Neural cell (in vitro differentiated cells): ENCODE measurements at regions not wholly inside any gene's neighbourhood (a gene's known extent, or its start where the extent isn't known, plus 50 kb on each side); places are given as distances from the start of the nearest gene placed in this dataset.

Experiments used
- H2AFZ ChIP-seq: fragments of 200-600, 300-800 bp; sonication (generic), shearing (Covaris generic); 2 replicates; pipeline ENCODE4 v1.6.0; 2014; ENCODE audit warnings: low read depth, mild to moderate bottlenecking, antibody characterized with exemption, low read length, moderate library complexity
- H3F3A ChIP-seq: fragments of 200-600 bp; shearing (Covaris generic); 2 replicates; pipeline ENCODE4 v1.6.1; 2016; ENCODE audit warnings: mild to moderate bottlenecking, moderate library complexity, mixed read lengths, antibody characterized with exemption, low read length; ENCODE audit not compliant: insufficient read depth, poor library complexity, severe bottlenecking
- H3K27ac ChIP-seq: fragments of 200-600, 300-800 bp; sonication (generic), shearing (Covaris generic); 2 replicates; pipeline ENCODE4 v1.5.1; 2014; ENCODE audit warnings: mild to moderate bottlenecking, low read length, moderate library complexity
- H3K27me3 ChIP-seq: fragments of 300-800, 200-600 bp; sonication (generic), shearing (Covaris generic); 2 replicates; pipeline ENCODE4 v1.6.0; 2014; ENCODE audit warnings: mild to moderate bottlenecking, low read depth, low read length, moderate library complexity; ENCODE audit not compliant: insufficient read depth
- H3K36me3 ChIP-seq: fragments of 300-800, 200-600 bp; sonication (generic), shearing (Covaris generic); 2 replicates; pipeline ENCODE4 v1.5.1; 2014; ENCODE audit warnings: mild to moderate bottlenecking, antibody characterized with exemption, low read length, moderate library complexity; ENCODE audit not compliant: insufficient read depth
- H3K4me2 ChIP-seq: fragments of 300-800, 200-600 bp; sonication (generic), shearing (Covaris generic); 2 replicates; pipeline ENCODE4 v1.6.0; 2014; ENCODE audit warnings: mild to moderate bottlenecking, low read length
- H3K4me3 ChIP-seq: fragments of 300-800, 200-600 bp; sonication (generic), shearing (Covaris generic); 2 replicates; pipeline ENCODE4 v1.5.1; 2014; ENCODE audit warnings: mild to moderate bottlenecking, low read length, moderate library complexity
- H3K79me2 ChIP-seq: fragments of 200-600 bp; shearing (Covaris generic); replicated peaks from 2 replicates; pipeline ENCODE4 v1.6.0; 2014; ENCODE audit warnings: mild to moderate bottlenecking, low read length, moderate library complexity; ENCODE audit not compliant: insufficient read depth
- H3K9ac ChIP-seq: fragments of 300-800, 200-600 bp; sonication (generic), shearing (Covaris generic); 2 replicates; pipeline ENCODE4 v1.6.1; 2016; ENCODE audit warnings: mild to moderate bottlenecking, low read length, mixed read lengths
- H3K9me2 ChIP-seq: fragments of 200-600 bp; shearing (Covaris generic); 2 replicates; pipeline ENCODE4 v1.6.1; 2016; ENCODE audit warnings: mild to moderate bottlenecking, low read length, mixed read lengths; ENCODE audit not compliant: insufficient read depth
- H3K9me3 ChIP-seq: fragments of 200-600, 300-800 bp; sonication (generic), shearing (Covaris generic); 2 replicates; pipeline ENCODE4 v1.6.1; 2016; ENCODE audit warnings: mild to moderate bottlenecking, mixed run types, low read length, moderate library complexity, mixed read lengths
- H4K20me1 ChIP-seq: fragments of 200-600 bp; shearing (Covaris generic); 2 replicates; pipeline ENCODE4 v1.6.1; 2016; ENCODE audit warnings: mild to moderate bottlenecking, mixed run types; ENCODE audit not compliant: insufficient read depth
- CTCF ChIP-seq: fragments of 450-650 bp; IDR thresholded peaks from 2 replicates; pipeline ENCODE4 v1.5.1; 2014; ENCODE audit warnings: antibody characterized with exemption, mild to moderate bottlenecking, moderate library complexity; ENCODE audit not compliant: poor library complexity, severe bottlenecking
- EP300 ChIP-seq: fragments of 450-650 bp; conservative IDR thresholded peaks from 2 replicates; pipeline ENCODE4 v1.6.1; 2014; ENCODE audit warnings: antibody characterized with exemption, mild to moderate bottlenecking, moderate library complexity; ENCODE audit not compliant: poor library complexity, severe bottlenecking
- EZH2 ChIP-seq: fragments of 200-600, 300-800 bp; shearing (Covaris generic), sonication (generic); IDR thresholded peaks from 2 replicates; pipeline ENCODE4 v1.6.1; 2014; ENCODE audit warnings: antibody characterized with exemption, low read length, borderline replicate concordance, mild to moderate bottlenecking; ENCODE audit not compliant: insufficient read depth, poor library complexity, severe bottlenecking
- MXI1 ChIP-seq: fragments of 450-650 bp; conservative IDR thresholded peaks from 2 replicates; pipeline ENCODE4 v1.6.1; 2014; ENCODE audit warnings: antibody characterized with exemption, mild to moderate bottlenecking; ENCODE audit not compliant: poor library complexity, severe bottlenecking
- POLR2AphosphoS5 ChIP-seq: IDR thresholded peaks from 2 replicates; pipeline ENCODE4 v1.6.1; 2012
- RAD21 ChIP-seq: fragments of 450-650 bp; conservative IDR thresholded peaks from 2 replicates; pipeline ENCODE4 v1.6.1; 2014; ENCODE audit warnings: antibody characterized with exemption, mild to moderate bottlenecking, moderate library complexity
- REST ChIP-seq: IDR thresholded peaks from 2 replicates; pipeline ENCODE4 v1.6.1; 2012; ENCODE audit warnings: borderline replicate concordance
- SMC3 ChIP-seq: fragments of 450-650 bp; conservative IDR thresholded peaks from 2 replicates; pipeline ENCODE4 v1.6.1; 2014; ENCODE audit warnings: antibody characterized with exemption, mild to moderate bottlenecking, moderate library complexity; ENCODE audit not compliant: poor library complexity
- TAF1 ChIP-seq: IDR thresholded peaks from 2 replicates; pipeline ENCODE4 v1.6.1; 2012; ENCODE audit warnings: low read depth

GRCh38 chr2:12256206-12256605 is 460.5 kb upstream of the TRIB2 start:
- Histone ChIP-seq H2AFZ (no peak overlapping the region), H3K4me2 (no peak overlapping the region), H3K79me2 (no peaks in the 10 kb centered on the region), H4K20me1 (no peaks in the 10 kb centered on the region), H3K4me3 (no peak overlapping the region), H3K36me3 (no peaks in the 10 kb centered on the region), H3K9ac (no peak overlapping the region), H3F3A (no peaks in the 10 kb centered on the region), H3K27me3 (no peaks in the 10 kb centered on the region), H3K27ac (no peak overlapping the region), H3K9me2 (no peaks in the 10 kb centered on the region), H3K9me3 (no peaks in the 10 kb centered on the region)
- TF ChIP-seq POLR2AphosphoS5 (no peak), EZH2 (no peak), SMC3 (no peak), RAD21 (no peak)

GRCh38 chr2:12257476-12257875 is 459.3 kb upstream of the TRIB2 start:
- no peaks in the 10 kb centered on the region for H3K27me3 ChIP-seq
- no peak overlapping the region for H3K4me2 ChIP-seq
- no peaks in the 10 kb centered on the region for H3K36me3 ChIP-seq
- no peaks in the 10 kb centered on the region for H3K79me2 ChIP-seq
- no peak overlapping the region for H3K9ac ChIP-seq
- no peaks in the 10 kb centered on the region for H3F3A ChIP-seq
- H4K20me1 ChIP-seq, result no peaks in the 10 kb centered on the region
- no peaks in the 10 kb centered on the region for H3K9me3 ChIP-seq
- no peaks in the 10 kb centered on the region for H3K9me2 ChIP-seq
- no peak overlapping the region for H2AFZ ChIP-seq
- no peak overlapping the region for H3K4me3 ChIP-seq
- TF ChIP-seq EP300, result no peak
- TF ChIP-seq CTCF, result no peak
- TF ChIP-seq POLR2AphosphoS5, result no peak
- no peak for TF ChIP-seq MXI1
- TF ChIP-seq RAD21, result no peak
- TF ChIP-seq TAF1, result no peak
- TF ChIP-seq EZH2, result no peak
- TF ChIP-seq REST, result no peak
- no peak for TF ChIP-seq SMC3
- no peak overlapping the region for H3K27ac ChIP-seq

- Histone ChIP-seq H2AFZ (no peak overlapping the region), H3K4me3 (no peak overlapping the region), H3K79me2 (no peaks in the 10 kb centered on the region), H3K36me3 (no peaks in the 10 kb centered on the region), H3F3A (no peaks in the 10 kb centered on the region), H3K27me3 (no peaks in the 10 kb centered on the region), H3K9me2 (no peaks in the 10 kb centered on the region), H3K9me3 (no peaks in the 10 kb centered on the region), H3K9ac (no peak overlapping the region), H3K27ac (no peak overlapping the region), H3K4me2 (no peak overlapping the region), H4K20me1 (no peaks in the 10 kb centered on the region)
- TF ChIP-seq TAF1 (no peak), RAD21 (no peak), SMC3 (no peak), MXI1 (no peak), POLR2AphosphoS5 (no peak), EZH2 (no peak), REST (no peak), CTCF (no peak), EP300 (no peak)
Observed at GRCh38 chr2:12259493-12259892, 457.2 kb upstream of the TRIB2 start.
